Lower leg skin (tissue), 3 donors: ENCODE measurements at regions not wholly inside any gene's neighbourhood (a gene's known extent, or its start where the extent isn't known, plus 50 kb on each side); places are given as distances from the start of the nearest gene placed in this dataset.

Experiments
- CTCF ChIP-seq, 3 donors: fragments of 450-650 bp; IDR thresholded peaks; one replicate each; pipeline ENCODE4 v1.5.1; 2016; ENCODE audit warnings: antibody characterized with exemption in 3 of 3, mild to moderate bottlenecking in 3 of 3, moderate library complexity in 2 of 3
- POLR2A ChIP-seq, 2 donors: fragments of 450-650 bp; IDR thresholded peaks; one replicate each; pipeline ENCODE4 v1.6.1; 2016 to 2017; ENCODE audit warnings: antibody characterized with exemption in 2 of 2, mild to moderate bottlenecking in 1 of 2, moderate library complexity in 1 of 2

GRCh38 chr2:144682248-144682647, 162.3 kb upstream of the ZEB2 start:
- TF ChIP-seq CTCF (IDR thresholded peaks at IDR 0.05): no peak
- TF ChIP-seq POLR2A (IDR thresholded peaks at IDR 0.05): no peak
